ENCODE measurements at regions not wholly inside any gene's neighbourhood (a gene's known extent, or its start where the extent isn't known, plus 50 kb on each side); places are given as distances from the start of the nearest gene placed in this dataset.

GRCh38 chr11:19502691-19503253 lies 209.9 kb upstream of the NAV2 start:
- Histone ChIP-seq H3K4me3 (no peak overlapping the region), H3K9me1 (ENCODE audit: control insufficient read depth, insufficient read depth, low read length) (no peaks in the 10 kb centered on the region), H3K9ac (ENCODE audit: insufficient read depth in 1 of 2, low read depth in 2 of 2, low read length in 2 of 2) (no peak overlapping the region), H3K27ac (ENCODE audit: extremely low read depth, low read depth, low read length) (no peak overlapping the region), H3K27me3 (ENCODE audit: control insufficient read depth in 2 of 2, insufficient read depth in 2 of 2, low read length in 2 of 2) (no peaks in the 10 kb centered on the region; a peak in 1 of 5 replicates), H4K20me1 (replicated peaks; ENCODE audit: control insufficient read depth, insufficient read depth, low read length) (no peaks in the 10 kb centered on the region), H3K4me1 (replicated peaks in 1 of 2; ENCODE audit: control insufficient read depth in 2 of 2, insufficient read depth in 2 of 2, low read length in 2 of 2) (no peaks in the 10 kb centered on the region), H3K36me3 (ENCODE audit: control insufficient read depth, insufficient read depth, low read length) (no peaks in the 10 kb centered on the region), H3K79me2 (ENCODE audit: control insufficient read depth, insufficient read depth, low read length) (no peaks in the 10 kb centered on the region), H2AFZ (ENCODE audit: low read depth, low read length) (no peak overlapping the region), H3K9me3 (replicated peaks; ENCODE audit: control insufficient read depth, insufficient read depth, low read depth, low read length) (no peaks in the 10 kb centered on the region), H3K4me2 (ENCODE audit: insufficient read depth, low read length) (no peak overlapping the region)
- CTCF ChIA-PET (ENCODE audit: low intra/inter-chr PET ratio) = no interaction called here
- no TSS peak for BruUV-seq (replicated peaks)
- no peak for FAIRE-seq
- no peak for TF ChIP-seq POLR2AphosphoS5 (IDR thresholded peaks at IDR 0.05; ENCODE audit: control insufficient read depth, insufficient read depth, low read depth, low read length)
- no peak for ATAC-seq
- POLR2A ChIA-PET = no interaction called here
- WGBS (ENCODE audit: insufficient coverage, low coverage, missing lambda C conversion rate) = 0% methylated on average over 3 of the region's 3 CpGs
- intact Hi-C loops (cut with micrococcal nuclease) (no loop called here), in situ Hi-C loops (cut with MboI) (no loop called here)
- no peak for DNase-seq (ENCODE audit: extremely low read depth in 1 of 4, low spot score in 3 of 4)

- intact Hi-C loops (cut with micrococcal nuclease) (no loop called here), in situ Hi-C loops (cut with MboI) (no loop called here)
- Histone ChIP-seq H3K4me1 (replicated peaks in 1 of 2; ENCODE audit: control insufficient read depth in 2 of 2, insufficient read depth in 2 of 2, low read length in 2 of 2) (no peaks in the 10 kb centered on the region), H3K9me3 (replicated peaks; ENCODE audit: control insufficient read depth, insufficient read depth, low read depth, low read length) (no peaks in the 10 kb centered on the region), H3K9ac (ENCODE audit: insufficient read depth in 1 of 2, low read depth in 2 of 2, low read length in 2 of 2) (no peak overlapping the region), H2AFZ (ENCODE audit: low read depth, low read length) (no peak overlapping the region), H3K36me3 (ENCODE audit: control insufficient read depth, insufficient read depth, low read length) (no peaks in the 10 kb centered on the region), H4K20me1 (replicated peaks; ENCODE audit: control insufficient read depth, insufficient read depth, low read length) (no peaks in the 10 kb centered on the region), H3K4me3 (no peak overlapping the region), H3K4me2 (ENCODE audit: insufficient read depth, low read length) (no peak overlapping the region), H3K9me1 (ENCODE audit: control insufficient read depth, insufficient read depth, low read length) (no peaks in the 10 kb centered on the region), H3K27me3 (ENCODE audit: control insufficient read depth in 2 of 2, insufficient read depth in 2 of 2, low read length in 2 of 2) (no peaks in the 10 kb centered on the region; a peak in 1 of 5 replicates), H3K27ac (ENCODE audit: extremely low read depth, low read depth, low read length) (no peak overlapping the region), H3K79me2 (ENCODE audit: control insufficient read depth, insufficient read depth, low read length) (no peaks in the 10 kb centered on the region)
- POLR2A ChIA-PET = no interaction called here
- CTCF ChIA-PET (ENCODE audit: low intra/inter-chr PET ratio) = no interaction called here
- TF ChIP-seq HOMEZ (CRISPR knock-in tag; IDR thresholded peaks at IDR 0.05) = no peak
- TF ChIP-seq RCOR1 (IDR thresholded peaks at IDR 0.05; ENCODE audit: borderline replicate concordance in 1 of 2, low read depth in 2 of 2, low read length in 2 of 2) = no peak
- no peak for TF ChIP-seq FOXA1 (IDR thresholded peaks at IDR 0.05; ENCODE audit: borderline replicate concordance)
- no peak for TF ChIP-seq ZNF280B (CRISPR knock-in tag; IDR thresholded peaks at IDR 0.05)
- no peak for TF ChIP-seq ZNF764 (CRISPR knock-in tag; IDR thresholded peaks at IDR 0.05; ENCODE audit: low read depth)
- no peak for TF ChIP-seq ZNF140 (CRISPR knock-in tag; IDR thresholded peaks at IDR 0.05)
- no peak for TF ChIP-seq TOE1 (IDR thresholded peaks at IDR 0.05; ENCODE audit: borderline replicate concordance)
- TF ChIP-seq TOE1 (CRISPR knock-in tag; IDR thresholded peaks at IDR 0.05; ENCODE audit: borderline replicate concordance, low read depth) = no peak
- ATAC-seq (no peak), FAIRE-seq (no peak), DNase-seq (ENCODE audit: extremely low read depth in 1 of 4, low spot score in 3 of 4) (no peak)
- no TSS peak for BruUV-seq (replicated peaks)
- WGBS (ENCODE audit: insufficient coverage, low coverage, missing lambda C conversion rate) = 4% methylated on average over 7 of the region's 7 CpGs
Observed at GRCh38 chr11:19501631-19502030, 211.0 kb upstream of the NAV2 start.
